GM19395 (cell line): ENCODE measurements at regions not wholly inside any gene's neighbourhood (a gene's known extent, or its start where the extent isn't known, plus 50 kb on each side); places are given as distances from the start of the nearest gene placed in this dataset.

Experiments
- ATAC-seq: cut with Tn5 transposase; IDR thresholded peaks from one replicate; pipeline ENCODE4 v1.9.1; 2021; ENCODE audit warnings: mild to moderate bottlenecking, moderate library complexity; ENCODE audit not compliant: unreplicated experiment

DNA sequence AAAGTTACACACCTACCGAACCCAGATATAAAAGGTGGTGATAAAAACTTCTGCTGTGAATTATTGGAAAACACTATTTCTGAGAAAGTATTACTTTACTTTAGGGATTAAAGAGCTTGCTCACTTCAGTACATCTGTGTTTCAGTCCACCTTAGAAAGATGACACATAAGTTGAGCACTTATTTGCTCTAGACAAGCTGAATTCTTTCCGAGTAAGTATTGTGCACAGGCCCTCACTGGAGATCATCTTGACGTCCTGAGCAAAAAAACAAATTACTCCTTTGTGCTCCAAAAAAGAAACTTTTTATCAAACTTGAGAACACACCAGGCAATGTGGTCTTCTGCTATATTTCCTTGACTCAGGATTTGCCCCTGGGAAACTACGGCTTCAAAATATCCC lies 231.0 kb upstream of the GRAMD2B start:
- ATAC-seq: no peak

DNA sequence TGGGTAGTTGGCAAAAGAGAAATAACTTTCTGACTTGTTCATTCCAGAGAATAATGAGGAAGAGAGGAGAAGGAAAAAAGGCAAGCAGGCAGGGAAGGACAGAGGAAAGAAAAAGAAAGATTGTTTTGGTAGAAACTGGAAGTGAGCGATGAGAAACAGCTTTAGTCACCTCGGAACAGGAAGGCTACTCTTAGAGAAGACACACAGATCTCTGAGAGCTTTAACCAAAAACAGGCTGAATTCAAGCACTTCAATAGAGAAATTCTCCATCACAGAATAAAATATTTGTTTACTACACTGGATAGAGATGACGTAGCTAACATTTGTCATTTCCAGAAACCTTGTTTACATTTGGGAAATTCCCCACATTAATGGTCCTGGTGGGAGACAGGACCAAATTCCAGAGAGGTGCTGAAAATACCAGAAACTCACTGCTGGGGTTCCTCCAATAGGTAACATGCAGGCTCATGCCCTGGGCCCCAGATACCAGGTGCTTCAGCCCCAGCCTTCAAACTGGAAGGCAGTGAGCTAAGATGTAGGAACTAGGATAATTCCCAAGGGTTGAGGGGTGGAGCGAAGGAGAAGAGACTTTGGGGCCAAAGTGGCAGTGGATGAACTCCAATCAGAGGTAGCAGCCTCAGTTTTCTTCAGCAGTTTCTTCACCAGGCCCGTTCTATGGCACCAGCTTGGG lies 227.7 kb upstream of the GRAMD2B start:
- no peak for ATAC-seq

- ATAC-seq: no peak
Measured at GRCh38 chr5:126198531-126198930, 224.7 kb upstream of the GRAMD2B start.

DNA sequence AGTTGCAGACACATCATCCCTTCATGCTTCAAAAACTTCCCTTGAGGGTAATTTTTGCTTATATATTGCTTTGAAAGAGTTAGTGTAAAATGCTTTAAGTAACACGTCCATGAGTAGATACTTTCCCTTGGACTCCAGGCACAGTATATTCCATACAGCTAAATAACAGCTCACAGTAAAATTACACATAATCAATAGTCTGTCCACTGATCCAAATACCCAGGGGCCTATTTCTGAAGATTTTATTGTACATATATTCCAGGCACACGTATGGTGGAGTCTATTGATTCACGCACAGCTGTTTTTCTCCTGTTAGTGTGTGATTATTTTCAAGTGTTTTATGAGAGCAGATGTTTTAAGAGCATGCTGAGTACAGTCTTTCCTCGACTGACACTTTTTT lies 223.7 kb upstream of the GRAMD2B start:
- ATAC-seq: no peak

GRCh38 chr5:126208691-126209090 lies 214.5 kb upstream of the GRAMD2B start:
- no peak for ATAC-seq

GRCh38 chr5:126210955-126211354 lies 212.3 kb upstream of the GRAMD2B start:
- no peak for ATAC-seq

- ATAC-seq: no peak
Measured at GRCh38 chr5:126219616-126220015, 203.6 kb upstream of the GRAMD2B start.

DNA sequence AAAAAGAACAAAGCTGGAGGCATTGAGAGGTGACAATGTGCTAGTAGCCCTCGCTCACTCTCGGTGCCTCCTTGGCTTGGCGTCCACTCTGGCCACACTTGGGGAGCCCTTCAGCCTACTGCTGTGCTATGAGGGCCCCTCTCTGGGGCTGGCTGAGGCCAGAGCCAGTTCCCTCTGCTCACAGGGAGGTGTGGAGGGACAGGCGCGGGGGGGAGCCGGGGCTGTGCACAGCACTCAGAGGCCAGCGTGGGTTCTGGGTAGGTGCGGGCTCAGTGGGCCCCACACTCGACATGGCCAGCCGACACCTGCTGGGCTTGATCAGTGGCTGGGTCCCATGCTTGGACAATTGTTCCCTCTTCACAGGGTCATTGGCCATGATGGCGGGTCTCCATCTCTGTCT lies 202.5 kb upstream of the GRAMD2B start:
- no peak for ATAC-seq

DNA sequence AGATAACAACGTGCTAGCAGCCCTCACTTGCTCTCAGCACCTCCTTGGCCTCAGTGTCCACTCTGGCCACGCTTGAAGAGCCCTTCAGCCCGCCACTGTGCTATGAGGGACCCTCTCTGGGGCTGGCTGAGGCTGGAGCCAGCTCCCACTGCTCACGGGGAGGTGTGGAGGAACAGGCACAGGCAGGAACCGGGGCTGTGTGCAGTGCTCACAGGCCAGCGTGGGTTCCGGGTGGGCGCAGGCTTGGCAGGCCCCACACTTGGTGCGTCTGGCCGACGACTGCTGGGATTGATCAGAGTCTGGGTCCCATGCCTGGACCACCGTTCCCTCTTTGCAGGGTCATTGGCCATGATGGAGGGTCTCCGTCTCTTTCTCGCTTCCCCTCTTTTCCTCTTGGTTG lies 194.3 kb upstream of the GRAMD2B start:
- ATAC-seq: no peak

DNA sequence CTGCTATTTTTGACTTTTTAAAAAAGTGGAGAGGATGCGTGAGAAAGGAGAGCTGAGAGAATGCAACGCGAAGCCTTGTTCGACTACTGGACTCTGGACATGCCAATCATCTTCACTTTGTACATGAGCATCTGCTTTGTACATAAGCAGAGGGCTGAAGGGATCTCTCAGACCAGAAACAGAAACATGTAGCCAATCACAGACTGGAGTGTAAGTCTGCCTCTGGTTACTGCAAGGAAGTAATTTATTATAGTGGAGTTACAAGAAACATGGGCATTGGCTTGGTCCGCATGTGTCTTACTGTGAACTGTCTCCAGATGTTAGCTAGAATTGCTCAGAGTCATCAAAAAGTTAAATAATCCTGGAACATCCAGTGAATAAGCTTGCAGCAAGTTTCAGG lies 190.0 kb upstream of the GRAMD2B start:
- ATAC-seq: no peak

DNA sequence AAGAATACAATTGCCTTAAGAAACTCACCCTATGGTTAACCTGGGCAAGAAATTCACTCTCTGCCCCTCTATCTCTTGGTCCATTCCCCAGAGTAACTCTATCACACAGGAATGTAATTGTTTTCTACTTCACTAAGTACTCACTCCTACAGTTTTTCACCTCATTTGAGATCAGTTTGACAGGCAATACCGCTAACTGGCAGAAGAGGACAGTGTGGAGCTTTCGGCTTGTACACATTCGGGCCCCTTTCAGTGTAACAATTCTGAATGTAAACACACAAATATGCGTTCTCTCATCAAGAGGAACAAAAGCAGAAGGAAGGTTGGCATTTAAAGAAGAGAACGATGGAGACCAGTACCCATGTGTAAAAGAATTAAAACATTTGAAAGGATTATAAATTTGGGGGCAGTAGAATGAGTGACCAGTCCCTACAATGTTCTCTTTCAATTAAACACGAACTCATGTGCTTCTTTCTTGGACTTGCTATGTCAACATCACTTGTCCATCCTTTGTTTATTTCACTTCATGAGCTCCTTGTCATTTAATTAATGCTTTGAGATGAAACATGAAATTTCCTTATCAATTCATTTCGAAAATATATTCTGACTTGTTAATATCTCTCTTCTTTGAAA lies 188.5 kb upstream of the GRAMD2B start:
- ATAC-seq: no peak

DNA sequence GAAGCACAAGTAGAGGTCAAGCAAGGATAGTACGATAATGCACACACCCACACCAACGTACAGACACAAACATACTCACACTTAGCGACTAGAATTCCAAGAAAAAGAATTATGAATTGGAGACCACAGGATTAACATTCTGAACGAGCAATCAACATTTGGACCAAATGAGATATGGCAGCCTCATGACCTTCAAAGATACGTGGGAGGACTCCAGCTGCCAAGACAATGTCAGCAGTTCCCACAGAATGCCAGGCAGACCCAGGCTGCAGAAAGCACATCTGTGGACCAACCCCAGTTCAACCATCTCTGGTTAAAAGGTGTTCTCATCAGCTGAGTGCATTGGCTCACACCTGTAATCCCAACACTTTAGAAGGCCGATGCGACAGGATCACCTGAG lies 187.6 kb upstream of the GRAMD2B start:
- no peak for ATAC-seq

GRCh38 chr5:126236994-126237393 lies 186.2 kb upstream of the GRAMD2B start:
- no peak for ATAC-seq

- ATAC-seq: no peak
Measured at GRCh38 chr5:126248611-126249010, 174.6 kb upstream of the GRAMD2B start.

GRCh38 chr5:126251024-126251423 lies 172.2 kb upstream of the GRAMD2B start:
- ATAC-seq: no peak

DNA sequence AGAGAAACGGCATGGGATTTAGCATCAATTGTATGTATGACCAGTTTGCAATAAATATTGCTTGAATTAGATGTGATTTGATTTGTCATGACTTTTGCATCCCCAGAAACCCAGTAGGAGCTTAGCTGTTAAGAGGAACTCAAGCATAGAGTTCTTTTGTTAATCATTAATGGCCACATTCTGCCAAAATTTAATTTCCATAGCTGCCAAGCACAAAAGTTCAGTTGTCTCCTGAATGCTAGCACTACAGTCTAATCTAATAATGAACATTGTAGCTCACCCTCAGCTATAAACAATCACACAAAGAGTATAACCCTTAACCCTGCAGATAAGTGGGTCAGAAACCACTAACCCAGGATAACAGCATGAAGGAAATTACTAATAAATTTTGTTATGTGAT lies 169.8 kb upstream of the GRAMD2B start:
- no peak for ATAC-seq

DNA sequence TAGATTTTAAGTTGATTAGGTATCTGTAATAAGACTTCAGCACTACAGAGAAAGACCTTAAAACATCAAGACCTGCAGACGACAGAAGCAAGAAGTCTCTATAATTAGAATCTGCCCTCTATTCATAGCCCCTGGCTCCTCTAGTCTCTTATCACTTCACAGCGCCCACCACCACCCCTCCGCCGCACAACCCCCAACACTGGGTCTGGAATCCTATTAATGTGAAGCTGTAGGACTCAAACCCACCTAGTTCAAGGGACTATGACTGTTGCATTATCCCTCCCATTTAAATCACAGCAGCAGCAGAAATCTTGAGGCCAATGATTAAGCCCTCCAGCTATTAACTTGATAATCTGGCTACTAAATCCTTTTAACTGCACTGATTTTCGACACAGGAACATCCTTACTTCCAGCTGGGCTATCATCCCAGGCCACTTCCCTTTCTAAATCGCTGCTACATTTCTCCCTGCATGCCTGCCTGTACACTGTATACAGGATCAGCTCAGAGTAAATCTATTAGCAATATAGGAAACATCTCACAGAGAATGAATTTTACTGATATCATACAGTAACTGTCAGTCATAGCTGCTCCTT lies 159.5 kb upstream of the GRAMD2B start:
- no peak for ATAC-seq

DNA sequence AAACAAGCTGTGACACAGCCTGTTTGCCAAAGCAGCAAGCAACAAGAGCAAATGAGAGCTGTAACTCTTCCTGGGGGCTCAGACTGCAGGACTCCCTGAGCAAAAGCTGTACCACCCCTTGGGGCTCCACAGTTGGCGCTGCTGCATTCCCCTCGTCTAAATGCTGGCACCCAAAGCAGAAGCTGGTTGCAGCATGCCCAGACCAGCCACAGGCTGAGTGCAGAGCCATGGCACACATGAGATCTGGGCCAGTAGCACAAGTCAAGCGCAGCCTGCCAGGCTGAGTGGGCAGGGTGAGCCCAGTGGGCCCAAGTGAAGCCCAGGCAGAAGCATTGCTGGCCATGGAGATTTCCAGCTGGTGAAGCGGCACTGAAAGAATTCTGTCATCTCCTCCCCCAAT lies 157.3 kb upstream of the GRAMD2B start:
- no peak for ATAC-seq

- no peak for ATAC-seq
Measured at GRCh38 chr5:126267438-126267837, 155.8 kb upstream of the GRAMD2B start.

GRCh38 chr5:126268697-126269315 lies 154.4 kb upstream of the GRAMD2B start:
- ATAC-seq: no peak

- no peak for ATAC-seq
Measured at GRCh38 chr5:126269511-126269910, 153.7 kb upstream of the GRAMD2B start.

GRCh38 chr5:126271141-126271540 lies 152.1 kb upstream of the GRAMD2B start:
- ATAC-seq: no peak
